ENCODE measurements at regions not wholly inside any gene's neighbourhood (a gene's known extent, or its start where the extent isn't known, plus 50 kb on each side); places are given as distances from the start of the nearest gene placed in this dataset.

- WGBS, 4 donors, result 93 to 98% (median 97%) methylated on average over 4 of the region's 4 CpGs
- no peak overlapping the region for H3K27ac ChIP-seq
- H3K27me3 ChIP-seq, result no peaks in the 10 kb centered on the region
- no peak overlapping the region for H3K4me3 ChIP-seq
- no peaks in the 10 kb centered on the region for H3K9me3 ChIP-seq (replicated peaks in 1 of 3)
- no peaks in the 10 kb centered on the region for H3K36me3 ChIP-seq (replicated peaks in 1 of 2)
- intact Hi-C loops (cut with DNase I), result no loop called here
- no peak for DNase-seq
- no peaks in the 10 kb centered on the region for H3K4me1 ChIP-seq (replicated peaks in 1 of 2)
- TF ChIP-seq CTCF (IDR thresholded peaks at IDR 0.05) (no peak), POLR2A (IDR thresholded peaks at IDR 0.05) (no peak)
Observed at GRCh38 chr9:126017758-126018157, 270.6 kb downstream of the PBX3 start.

DNA sequence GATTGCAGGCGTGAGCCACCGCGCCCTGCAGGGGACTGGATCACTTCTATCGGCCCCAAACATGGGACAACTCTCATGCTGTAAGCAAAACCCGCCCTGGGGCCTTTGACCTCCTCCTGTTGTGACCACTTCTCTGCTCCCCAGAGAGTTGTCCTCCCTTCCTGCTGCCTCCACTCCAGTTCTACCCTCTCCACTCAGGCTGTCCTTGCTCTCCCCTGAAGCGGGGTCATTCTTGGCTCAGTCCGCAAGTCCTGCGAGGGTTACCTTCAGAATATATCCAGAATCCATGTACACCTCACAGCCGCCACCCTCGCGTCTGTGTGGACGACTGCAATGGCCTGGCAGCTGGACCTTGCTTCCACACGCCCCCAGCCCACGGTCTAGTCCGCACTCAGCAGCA, 273.7 kb downstream of the PBX3 start:
- Histone ChIP-seq H3K9me3 (replicated peaks in 1 of 3) (no peaks in the 10 kb centered on the region), H3K36me3 (replicated peaks in 1 of 2) (no peaks in the 10 kb centered on the region), H3K27me3 (no peaks in the 10 kb centered on the region), H3K27ac (no peak overlapping the region), H3K4me3 (no peak overlapping the region), H3K4me1 (replicated peaks in 1 of 2) (no peaks in the 10 kb centered on the region)
- WGBS, 4 donors, result 86 to 95% (median 89%) methylated on average over 11 to 15 of the region's 15 CpGs
- TF ChIP-seq CTCF (IDR thresholded peaks at IDR 0.05) (no peak), POLR2A (IDR thresholded peaks at IDR 0.05) (no peak)
- intact Hi-C loops (cut with DNase I), result no loop called here
- DNase-seq, result no peak

GRCh38 chr9:126023962-126024361, 276.8 kb downstream of the PBX3 start:
- Histone ChIP-seq H3K27me3 (no peaks in the 10 kb centered on the region), H3K4me3 (no peak overlapping the region), H3K36me3 (replicated peaks in 1 of 2) (no peaks in the 10 kb centered on the region), H3K4me1 (replicated peaks in 1 of 2) (no peaks in the 10 kb centered on the region), H3K27ac (no peak overlapping the region), H3K9me3 (replicated peaks in 1 of 3) (no peaks in the 10 kb centered on the region)
- no peak for DNase-seq
- WGBS, 4 donors, result 87 to 92% (median 89%) methylated on average over 15 of the region's 15 CpGs
- TF ChIP-seq CTCF (IDR thresholded peaks at IDR 0.05), result no peak
- no peak for TF ChIP-seq POLR2A (IDR thresholded peaks at IDR 0.05)
- intact Hi-C loops (cut with DNase I), result no loop called here

GRCh38 chr9:126024581-126025230, 277.5 kb downstream of the PBX3 start:
- no peak overlapping the region for H3K4me3 ChIP-seq
- TF ChIP-seq CTCF (IDR thresholded peaks at IDR 0.05) (no peak), POLR2A (IDR thresholded peaks at IDR 0.05) (no peak)

More at GRCh38 chr9:126024581-126025230, 277.5 kb downstream of the PBX3 start:
- H3K27ac ChIP-seq, result no peak overlapping the region
- no peak for DNase-seq
- no peaks in the 10 kb centered on the region for H3K27me3 ChIP-seq
- H3K9me3 ChIP-seq (replicated peaks in 1 of 3), result no peaks in the 10 kb centered on the region
- no peaks in the 10 kb centered on the region for H3K36me3 ChIP-seq (replicated peaks in 1 of 2)
- WGBS, 4 donors, result 61 to 83% (median 71%) methylated on average over 6 to 13 of the region's 13 CpGs
- no peaks in the 10 kb centered on the region for H3K4me1 ChIP-seq (replicated peaks in 1 of 2)
- intact Hi-C loops (cut with DNase I), result no loop called here
